Aorta (tissue), 5 donors: ENCODE measurements at regions not wholly inside any gene's neighbourhood (a gene's known extent, or its start where the extent isn't known, plus 50 kb on each side); places are given as distances from the start of the nearest gene placed in this dataset.

Source experiments
- ATAC-seq: fragments of 200-7000 bp; cut with Tn5 transposase; one replicate; pipeline ENCODE4 v1.9.1; 2022; ENCODE audit warnings: moderate library complexity; ENCODE audit not compliant: low FRiP score
- DNase-seq, 2 donors: peaks; one replicate each; pipeline ENCODE4 v3.0.0-alpha.2; 2020
- H3K27ac ChIP-seq, 2 donors: one replicate each; pipeline ENCODE4 v1.5.1; 2013; ENCODE audit warnings: low read length in 2 of 2, mild to moderate bottlenecking in 2 of 2, moderate library complexity in 2 of 2, control low read depth in 1 of 2, inconsistent platforms in 1 of 2, low read depth in 1 of 2
- H3K27me3 ChIP-seq, 2 donors: one replicate each; pipeline ENCODE4 v1.6.1; 2013; ENCODE audit warnings: control low read depth in 1 of 2, low read length in 1 of 2, mild to moderate bottlenecking in 1 of 2, moderate library complexity in 1 of 2; ENCODE audit not compliant: insufficient read depth in 2 of 2, control insufficient read depth in 1 of 2
- H3K36me3 ChIP-seq, 2 donors: one replicate each; pipeline ENCODE4 v1.6.1; 2013; ENCODE audit warnings: control low read depth in 1 of 2, low read length in 1 of 2, mild to moderate bottlenecking in 1 of 2; ENCODE audit not compliant: insufficient read depth in 2 of 2, control insufficient read depth in 1 of 2
- H3K4me1 ChIP-seq, 2 donors: one replicate each; pipeline ENCODE4 v1.6.1; 2013; ENCODE audit warnings: low read length in 2 of 2, control low read depth in 1 of 2, mild to moderate bottlenecking in 1 of 2, moderate library complexity in 1 of 2; ENCODE audit not compliant: insufficient read depth in 2 of 2, control insufficient read depth in 1 of 2
- H3K4me3 ChIP-seq, 2 donors: one replicate each; pipeline ENCODE4 v1.5.1; 2013; ENCODE audit warnings: low read length in 2 of 2, control low read depth in 1 of 2, mild to moderate bottlenecking in 1 of 2
- H3K9me3 ChIP-seq: one replicate; pipeline ENCODE4 v1.6.1; 2013; ENCODE audit warnings: mild to moderate bottlenecking, low read length; ENCODE audit not compliant: control insufficient read depth
- WGBS, 2 donors: extraction: QIAGEN DNeasy Blood & Tissue Kit; methylation state at CpG; one replicate each; pipeline ENCODE4 v1.1.7; 2013; 5-methylcytosine and 5-hydroxymethylcytosine counted together
- intact Hi-C, 2 donors: fragments of 100-400 bp; cut with DNase I; formaldehyde crosslinking; loops; one replicate each; pipeline versions ENCODE4 v1.14.2 to v1.15.0; 2022
- donor health status: healthy with polysubstance abuse.
- donor health status: Bipolar disorder and iron deficiency.
- donor health status: DM: no; HTN: no; CAD: no.
- donor health status: DM: no; HTN: no; CAD: no.
- donor health status: DM: yes; HTN: yes; CAD: no.

GRCh38 chr6:14819001-14819400, 426.9 kb upstream of the JARID2 start:
- WGBS, 2 donors = 97 to 100% methylated on average over 4 of the region's 4 CpGs
- Histone ChIP-seq H3K4me3 (no peak overlapping the region), H3K27ac (no peak overlapping the region), H3K4me1 (no peaks in the 10 kb centered on the region), H3K9me3 (no peaks in the 10 kb centered on the region), H3K36me3 (no peaks in the 10 kb centered on the region), H3K27me3 (peaks cover 0 to 2% of the 10 kb centered on the region in 2 donors)
- ATAC-seq = no peak
- intact Hi-C loops = no loop called here
- DNase-seq = no peak

DNA sequence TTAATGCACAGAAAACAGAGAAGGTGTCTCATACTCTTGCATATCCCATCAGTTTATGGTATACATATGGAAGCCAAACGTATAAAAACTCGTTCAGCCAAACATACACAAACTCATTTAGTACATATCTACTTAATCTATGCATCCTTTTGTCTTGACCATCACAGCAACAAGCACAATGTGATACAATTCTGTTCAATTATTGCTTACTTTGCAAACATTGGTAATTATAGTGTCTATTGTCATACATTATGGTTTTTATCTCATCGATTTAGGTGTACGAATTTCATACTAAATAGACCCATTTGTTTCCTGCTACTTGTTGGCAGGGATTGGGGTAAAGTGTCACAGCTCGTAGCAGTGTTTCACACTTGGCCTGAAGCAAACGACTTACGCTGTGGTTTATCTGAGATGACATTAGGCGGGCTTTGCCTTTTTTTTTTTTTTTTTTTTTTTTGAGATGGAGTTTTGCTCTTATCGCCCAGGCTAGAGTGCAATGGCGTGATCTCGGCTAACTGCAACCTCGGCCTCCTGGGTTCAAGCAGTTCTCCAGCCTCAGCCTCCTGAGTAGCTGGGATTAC, 425.9 kb upstream of the JARID2 start:
- 93 to 97% methylated on average over 12 of the region's 12 CpGs for WGBS, 2 donors
- no peak for DNase-seq
- H3K27me3 ChIP-seq = peaks cover 0 to 2% of the 10 kb centered on the region in 2 donors
- intact Hi-C loops = no loop called here
- no peak for ATAC-seq
- no peak overlapping the region for H3K4me3 ChIP-seq
- no peak overlapping the region for H3K27ac ChIP-seq
- no peaks in the 10 kb centered on the region for H3K4me1 ChIP-seq
- no peaks in the 10 kb centered on the region for H3K36me3 ChIP-seq
- no peaks in the 10 kb centered on the region for H3K9me3 ChIP-seq

DNA sequence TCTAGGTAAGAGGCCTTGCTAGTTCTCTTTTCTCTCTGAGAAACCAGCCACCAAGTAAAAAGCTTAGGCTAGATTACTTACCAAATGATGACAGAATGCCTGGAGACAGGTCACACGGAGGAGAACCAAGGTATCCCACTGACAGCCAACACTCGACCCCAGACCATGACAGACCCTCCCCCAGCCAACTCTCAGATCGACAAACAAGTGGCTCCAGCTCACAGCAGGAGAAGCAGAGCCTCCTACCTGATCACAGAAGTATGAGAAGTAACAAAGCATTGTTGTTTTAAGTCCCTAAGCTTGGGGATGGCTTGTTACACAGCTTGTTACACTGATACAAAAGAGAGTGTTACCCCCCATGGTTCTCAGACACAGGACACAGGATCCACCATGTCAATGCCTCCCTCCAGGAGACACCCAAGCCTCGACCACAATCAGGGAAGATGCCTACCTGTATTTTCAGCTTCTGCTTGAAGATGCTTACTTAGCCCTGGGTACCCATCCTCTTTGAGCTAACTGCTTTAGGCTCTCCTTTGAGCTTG, 423.8 kb upstream of the JARID2 start:
- Histone ChIP-seq H3K4me1 (no peaks in the 10 kb centered on the region), H3K4me3 (no peak overlapping the region), H3K27me3 (peaks cover 0 to 2% of the 10 kb centered on the region in 2 donors), H3K36me3 (no peaks in the 10 kb centered on the region), H3K27ac (no peak overlapping the region), H3K9me3 (no peaks in the 10 kb centered on the region)
- no peak for ATAC-seq
- WGBS, 2 donors = 53% methylated on average over 4 of the region's 4 CpGs
- no peak for DNase-seq
- intact Hi-C loops = no loop called here

GRCh38 chr6:14822679-14823078, 423.2 kb upstream of the JARID2 start:
- 44 to 62% methylated on average over 7 of the region's 7 CpGs for WGBS, 2 donors
- H3K4me3 ChIP-seq = no peak overlapping the region
- no peaks in the 10 kb centered on the region for H3K9me3 ChIP-seq
- intact Hi-C loops = no loop called here
- no peaks in the 10 kb centered on the region for H3K36me3 ChIP-seq
- H3K27ac ChIP-seq = no peak overlapping the region
- DNase-seq (no peak), ATAC-seq (no peak)
- peaks cover 0 to 2% of the 10 kb centered on the region in 2 donors for H3K27me3 ChIP-seq
- H3K4me1 ChIP-seq = no peaks in the 10 kb centered on the region

GRCh38 chr6:14824060-14824459, 421.8 kb upstream of the JARID2 start:
- H3K27ac ChIP-seq = no peak overlapping the region
- no peaks in the 10 kb centered on the region for H3K36me3 ChIP-seq
- ATAC-seq (no peak), DNase-seq (no peak)
- WGBS, 2 donors = 32 to 40% methylated on average over 5 of the region's 5 CpGs
- no peak overlapping the region for H3K4me3 ChIP-seq
- intact Hi-C loops = no loop called here
- H3K9me3 ChIP-seq = no peaks in the 10 kb centered on the region
- H3K27me3 ChIP-seq = peaks cover 0 to 2% of the 10 kb centered on the region in 2 donors
- H3K4me1 ChIP-seq = no peaks in the 10 kb centered on the region

GRCh38 chr6:14824484-14825275, 421.2 kb upstream of the JARID2 start:
- Histone ChIP-seq H3K4me3 (no peak overlapping the region), H3K27ac (no peak overlapping the region), H3K27me3 (peaks cover 0 to 2% of the 10 kb centered on the region in 2 donors), H3K36me3 (no peaks in the 10 kb centered on the region), H3K9me3 (no peaks in the 10 kb centered on the region), H3K4me1 (no peaks in the 10 kb centered on the region)
- intact Hi-C loops = no loop called here
- ATAC-seq = no peak
- 74 to 78% methylated on average over 10 of the region's 10 CpGs for WGBS, 2 donors
- no peak for DNase-seq

GRCh38 chr6:14826456-14826855, 419.4 kb upstream of the JARID2 start:
- no peaks in the 10 kb centered on the region for H3K36me3 ChIP-seq
- no peaks in the 10 kb centered on the region for H3K4me1 ChIP-seq
- no peak for DNase-seq
- ATAC-seq = no peak
- H3K4me3 ChIP-seq = no peak overlapping the region
- intact Hi-C loops = no loop called here
- H3K27ac ChIP-seq = no peak overlapping the region
- no peaks in the 10 kb centered on the region for H3K27me3 ChIP-seq
- no peaks in the 10 kb centered on the region for H3K9me3 ChIP-seq
- 82 to 83% methylated on average over 4 of the region's 4 CpGs for WGBS, 2 donors

DNA sequence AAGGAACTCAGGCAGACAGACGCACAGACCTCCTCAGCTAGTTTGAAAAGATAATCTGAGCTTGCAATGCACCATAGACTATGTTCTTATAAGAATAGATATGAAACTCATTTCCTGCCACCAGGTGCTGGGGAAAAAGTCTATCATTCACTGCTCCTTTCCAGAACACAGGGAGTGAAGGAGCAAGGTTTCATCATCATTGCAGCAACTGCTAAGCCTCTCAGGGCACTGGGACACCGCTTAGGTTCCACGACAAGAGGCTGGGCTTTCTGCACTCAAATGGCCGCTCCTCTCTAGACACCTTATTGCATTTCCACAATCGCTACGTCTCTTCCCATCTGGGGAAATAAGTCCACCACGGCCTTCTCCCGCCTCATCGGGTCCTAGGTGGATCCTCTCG, 418.5 kb upstream of the JARID2 start:
- no peak for ATAC-seq

GRCh38 chr6:14828201-14828611, 417.7 kb upstream of the JARID2 start:
- no peak for ATAC-seq

More for the DNA sequence above, 418.5 kb upstream of the JARID2 start:
- no peak overlapping the region for H3K27ac ChIP-seq
- no peak overlapping the region for H3K4me3 ChIP-seq
- H3K36me3 ChIP-seq = no peaks in the 10 kb centered on the region
- H3K4me1 ChIP-seq = no peaks in the 10 kb centered on the region
- no peaks in the 10 kb centered on the region for H3K9me3 ChIP-seq
- no peak for DNase-seq
- no peaks in the 10 kb centered on the region for H3K27me3 ChIP-seq
- 92 to 94% methylated on average over 10 of the region's 10 CpGs for WGBS, 2 donors
- intact Hi-C loops = no loop called here

More at GRCh38 chr6:14828201-14828611, 417.7 kb upstream of the JARID2 start:
- no peaks in the 10 kb centered on the region for H3K4me1 ChIP-seq
- no peaks in the 10 kb centered on the region for H3K36me3 ChIP-seq
- intact Hi-C loops = no loop called here
- no peaks in the 10 kb centered on the region for H3K9me3 ChIP-seq
- no peaks in the 10 kb centered on the region for H3K27me3 ChIP-seq
- DNase-seq = no peak
- no peak overlapping the region for H3K4me3 ChIP-seq
- WGBS, 2 donors = 55 to 67% methylated on average over 9 of the region's 9 CpGs
- H3K27ac ChIP-seq = no peak overlapping the region
